ENCODE measurements at regions not wholly inside any gene's neighbourhood (a gene's known extent, or its start where the extent isn't known, plus 50 kb on each side); places are given as distances from the start of the nearest gene placed in this dataset.

- Histone ChIP-seq H3K9me3 (ENCODE audit: insufficient read depth, low read length, severe bottlenecking) (no peaks in the 10 kb centered on the region), H3K4me1 (ENCODE audit: insufficient read depth, low read length) (no peaks in the 10 kb centered on the region), H3K9ac (ENCODE audit: low read depth, low read length) (no peak overlapping the region), H4K20me1 (ENCODE audit: insufficient read depth, low read length) (no peaks in the 10 kb centered on the region), H3K79me2 (ENCODE audit: insufficient read depth, low read length) (no peaks in the 10 kb centered on the region), H3K4me3 (ENCODE audit: low read depth in 1 of 2, low read length in 2 of 2) (no peak overlapping the region), H3K27me3 (ENCODE audit: insufficient read depth, low read length, poor library complexity) (peaks cover under 1% of the 10 kb centered on the region), H3K4me2 (ENCODE audit: insufficient read depth, low read length) (no peak overlapping the region), H2AFZ (ENCODE audit: low read depth, low read length) (no peak overlapping the region), H3K27ac (ENCODE audit: low read length) (no peak overlapping the region), H3K36me3 (ENCODE audit: insufficient read depth, low read length) (no peaks in the 10 kb centered on the region)
- no peak for DNase-seq
- TF ChIP-seq, protein P1, sequence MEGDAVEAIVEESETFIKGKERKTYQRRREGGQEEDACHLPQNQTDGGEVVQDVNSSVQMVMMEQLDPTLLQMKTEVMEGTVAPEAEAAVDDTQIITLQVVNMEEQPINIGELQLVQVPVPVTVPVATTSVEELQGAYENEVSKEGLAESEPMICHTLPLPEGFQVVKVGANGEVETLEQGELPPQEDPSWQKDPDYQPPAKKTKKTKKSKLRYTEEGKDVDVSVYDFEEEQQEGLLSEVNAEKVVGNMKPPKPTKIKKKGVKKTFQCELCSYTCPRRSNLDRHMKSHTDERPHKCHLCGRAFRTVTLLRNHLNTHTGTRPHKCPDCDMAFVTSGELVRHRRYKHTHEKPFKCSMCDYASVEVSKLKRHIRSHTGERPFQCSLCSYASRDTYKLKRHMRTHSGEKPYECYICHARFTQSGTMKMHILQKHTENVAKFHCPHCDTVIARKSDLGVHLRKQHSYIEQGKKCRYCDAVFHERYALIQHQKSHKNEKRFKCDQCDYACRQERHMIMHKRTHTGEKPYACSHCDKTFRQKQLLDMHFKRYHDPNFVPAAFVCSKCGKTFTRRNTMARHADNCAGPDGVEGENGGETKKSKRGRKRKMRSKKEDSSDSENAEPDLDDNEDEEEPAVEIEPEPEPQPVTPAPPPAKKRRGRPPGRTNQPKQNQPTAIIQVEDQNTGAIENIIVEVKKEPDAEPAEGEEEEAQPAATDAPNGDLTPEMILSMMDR (IDR thresholded peaks at IDR 0.05; ENCODE audit: borderline replicate concordance, extremely low read depth, low read length, poor library complexity, severe bottlenecking), result no peak
- no peak for TF ChIP-seq EZH2 (IDR thresholded peaks at IDR 0.05; ENCODE audit: borderline replicate concordance, low read depth, low read length, severe bottlenecking)
- ATAC-seq (ENCODE audit: insufficient read depth, low read depth), result no peak
Observed at GRCh38 chr18:78816114-78816513, 163.5 kb upstream of the SALL3 start.

DNA sequence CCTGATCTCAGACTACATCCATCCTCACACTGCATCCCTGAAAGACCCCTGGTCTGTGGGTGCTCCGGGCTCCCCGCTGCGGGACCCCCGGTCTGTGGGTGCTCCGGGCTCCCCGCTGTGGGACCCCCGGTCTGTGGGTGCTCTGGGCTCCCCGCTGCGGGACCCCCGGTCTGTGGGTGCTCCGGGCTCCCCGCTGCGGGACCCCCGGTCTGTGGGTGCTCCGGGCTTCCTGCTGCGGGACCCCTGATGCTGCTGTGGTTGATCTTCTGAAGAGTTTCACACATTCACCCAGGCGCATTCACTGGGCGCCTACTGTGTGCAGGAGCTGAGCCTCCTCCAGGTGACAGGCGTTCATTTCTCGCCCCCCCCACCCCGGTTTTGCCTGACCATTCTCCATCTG, 162.7 kb upstream of the SALL3 start:
- H4K20me1 ChIP-seq (ENCODE audit: insufficient read depth, low read length), result no peaks in the 10 kb centered on the region
- H3K4me2 ChIP-seq (ENCODE audit: insufficient read depth, low read length), result no peak overlapping the region
- H3K79me2 ChIP-seq (ENCODE audit: insufficient read depth, low read length), result no peaks in the 10 kb centered on the region
- H3K4me1 ChIP-seq (ENCODE audit: insufficient read depth, low read length), result no peaks in the 10 kb centered on the region
- H3K9me3 ChIP-seq (ENCODE audit: insufficient read depth, low read length, severe bottlenecking), result no peaks in the 10 kb centered on the region
- no peak overlapping the region for H2AFZ ChIP-seq (ENCODE audit: low read depth, low read length)
- no peaks in the 10 kb centered on the region for H3K36me3 ChIP-seq (ENCODE audit: insufficient read depth, low read length)
- DNase-seq (no peak), ATAC-seq (ENCODE audit: insufficient read depth, low read depth) (no peak)
- no peak overlapping the region for H3K27ac ChIP-seq (ENCODE audit: low read length)
- TF ChIP-seq, protein P1 (IDR thresholded peaks at IDR 0.05; ENCODE audit: borderline replicate concordance, extremely low read depth, low read length, poor library complexity, severe bottlenecking), result no peak
- TF ChIP-seq EZH2 (IDR thresholded peaks at IDR 0.05; ENCODE audit: borderline replicate concordance, low read depth, low read length, severe bottlenecking), result no peak
- H3K9ac ChIP-seq (ENCODE audit: low read depth, low read length), result no peak overlapping the region
- peaks cover 6% of the 10 kb centered on the region for H3K27me3 ChIP-seq (ENCODE audit: insufficient read depth, low read length, poor library complexity)
- H3K4me3 ChIP-seq (ENCODE audit: low read depth in 1 of 2, low read length in 2 of 2), result no peak overlapping the region

DNA sequence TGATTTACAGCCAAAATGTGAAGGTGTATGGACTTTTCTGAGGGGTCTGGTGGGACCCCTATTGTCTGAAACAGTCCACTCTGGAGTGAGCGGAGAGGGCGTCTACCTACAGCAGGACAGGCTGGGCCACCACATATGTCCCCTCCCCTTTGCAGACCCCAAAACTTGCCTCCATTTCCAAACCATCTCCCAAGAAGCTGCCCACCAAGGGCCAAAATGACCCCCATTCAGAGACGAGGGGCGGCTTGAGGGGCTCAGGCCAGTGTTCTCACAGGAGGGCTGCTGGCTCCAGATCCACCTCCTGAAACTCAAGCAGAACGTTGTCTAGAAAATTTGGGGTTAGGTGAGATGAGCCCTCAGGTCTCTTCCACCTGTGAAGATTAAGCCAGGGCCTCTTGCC, 161.1 kb upstream of the SALL3 start:
- Histone ChIP-seq H3K9me3 (ENCODE audit: insufficient read depth, low read length, severe bottlenecking) (no peaks in the 10 kb centered on the region), H3K27me3 (ENCODE audit: insufficient read depth, low read length, poor library complexity) (peaks cover 9% of the 10 kb centered on the region), H3K36me3 (ENCODE audit: insufficient read depth, low read length) (no peaks in the 10 kb centered on the region), H3K79me2 (ENCODE audit: insufficient read depth, low read length) (no peaks in the 10 kb centered on the region), H3K4me1 (ENCODE audit: insufficient read depth, low read length) (no peaks in the 10 kb centered on the region), H3K4me2 (ENCODE audit: insufficient read depth, low read length) (no peak overlapping the region), H3K27ac (ENCODE audit: low read length) (no peak overlapping the region), H3K9ac (ENCODE audit: low read depth, low read length) (no peak overlapping the region), H2AFZ (ENCODE audit: low read depth, low read length) (no peak overlapping the region), H4K20me1 (ENCODE audit: insufficient read depth, low read length) (no peaks in the 10 kb centered on the region), H3K4me3 (ENCODE audit: low read depth in 1 of 2, low read length in 2 of 2) (no peak overlapping the region)
- TF ChIP-seq, protein P1 (IDR thresholded peaks at IDR 0.05; ENCODE audit: borderline replicate concordance, extremely low read depth, low read length, poor library complexity, severe bottlenecking), result no peak
- no peak for TF ChIP-seq EZH2 (IDR thresholded peaks at IDR 0.05; ENCODE audit: borderline replicate concordance, low read depth, low read length, severe bottlenecking)
- DNase-seq (no peak), ATAC-seq (ENCODE audit: insufficient read depth, low read depth) (no peak)

DNA sequence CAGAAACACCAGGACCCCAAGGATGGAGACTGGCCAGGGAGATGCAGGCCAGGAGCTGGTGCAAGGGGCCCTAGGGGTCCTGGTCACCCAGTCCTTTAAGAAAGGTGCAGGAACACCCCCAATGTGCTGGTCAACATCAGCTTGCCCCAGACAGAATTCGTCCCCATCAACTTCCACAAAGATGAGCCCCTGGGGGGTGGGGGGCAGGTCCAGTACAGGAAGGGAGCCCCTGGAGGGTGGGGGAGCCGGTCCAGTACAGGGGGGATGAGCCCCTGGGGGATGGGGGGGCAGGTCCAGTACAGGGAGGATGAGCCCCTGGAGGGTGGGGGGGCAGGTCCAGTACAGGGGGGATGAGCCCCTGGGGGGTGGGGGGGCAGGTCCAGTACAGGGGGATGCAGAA, 160.7 kb upstream of the SALL3 start:
- no peaks in the 10 kb centered on the region for H3K36me3 ChIP-seq (ENCODE audit: insufficient read depth, low read length)
- H3K9ac ChIP-seq (ENCODE audit: low read depth, low read length), result no peak overlapping the region
- DNase-seq (no peak), ATAC-seq (ENCODE audit: insufficient read depth, low read depth) (no peak)
- H2AFZ ChIP-seq (ENCODE audit: low read depth, low read length), result no peak overlapping the region
- H3K4me2 ChIP-seq (ENCODE audit: insufficient read depth, low read length), result no peak overlapping the region
- H3K27ac ChIP-seq (ENCODE audit: low read length), result no peak overlapping the region
- H3K4me1 ChIP-seq (ENCODE audit: insufficient read depth, low read length), result no peaks in the 10 kb centered on the region
- no peaks in the 10 kb centered on the region for H4K20me1 ChIP-seq (ENCODE audit: insufficient read depth, low read length)
- H3K4me3 ChIP-seq (ENCODE audit: low read depth in 1 of 2, low read length in 2 of 2), result no peak overlapping the region
- no peaks in the 10 kb centered on the region for H3K79me2 ChIP-seq (ENCODE audit: insufficient read depth, low read length)
- H3K27me3 ChIP-seq (ENCODE audit: insufficient read depth, low read length, poor library complexity), result peaks cover 9% of the 10 kb centered on the region
- TF ChIP-seq, protein P1 (IDR thresholded peaks at IDR 0.05; ENCODE audit: borderline replicate concordance, extremely low read depth, low read length, poor library complexity, severe bottlenecking), result no peak
- TF ChIP-seq EZH2 (IDR thresholded peaks at IDR 0.05; ENCODE audit: borderline replicate concordance, low read depth, low read length, severe bottlenecking), result no peak
- H3K9me3 ChIP-seq (ENCODE audit: insufficient read depth, low read length, severe bottlenecking), result no peaks in the 10 kb centered on the region

Measured in DND-41 (cell line).